Astrocyte (in vitro differentiated cells and primary cell): ENCODE measurements at regions not wholly inside any gene's neighbourhood (a gene's known extent, or its start where the extent isn't known, plus 50 kb on each side); places are given as distances from the start of the nearest gene placed in this dataset.

ENCODE experiments used
- DNase-seq: peaks from one replicate; pipeline ENCODE4 v3.0.0-alpha.2; 2010; ENCODE audit warnings: low read depth
- FAIRE-seq: peaks from 2 replicates; lab custom pipeline; 2011; peaks lifted over from hg19 to GRCh38; lab: Jason Lieb, UNC
- H2AFZ ChIP-seq: 2 replicates; pipeline ENCODE4 v1.6.0; 2012; ENCODE audit warnings: low read depth, low read length, inconsistent platforms
- H3K27ac ChIP-seq: 2 replicates; pipeline ENCODE4 v1.5.1; 2011; ENCODE audit warnings: low read depth, low read length, inconsistent platforms
- H3K27me3 ChIP-seq: 2 replicates; pipeline ENCODE4 v1.6.0; 2011; ENCODE audit warnings: low read length, inconsistent platforms; ENCODE audit not compliant: insufficient read depth
- H3K36me3 ChIP-seq: 2 replicates; pipeline ENCODE4 v1.5.1; 2011; ENCODE audit warnings: low read length, inconsistent platforms; ENCODE audit not compliant: insufficient read depth
- H3K4me1 ChIP-seq: 2 replicates; pipeline ENCODE4 v1.5.1; 2011; ENCODE audit warnings: low read length, inconsistent platforms; ENCODE audit not compliant: insufficient read depth
- H3K4me2 ChIP-seq: 2 replicates; pipeline ENCODE4 v1.6.0; 2012; ENCODE audit warnings: low read length, inconsistent platforms
- H3K4me3 ChIP-seq: 2 replicates; pipeline ENCODE4 v1.5.1; 2011; ENCODE audit warnings: low read depth, mild to moderate bottlenecking, low read length, inconsistent platforms; ENCODE audit not compliant: insufficient read depth
- H3K79me2 ChIP-seq: 2 replicates; pipeline ENCODE4 v1.6.0; 2012; ENCODE audit warnings: mild to moderate bottlenecking, low read length, inconsistent platforms; ENCODE audit not compliant: insufficient read depth
- H3K9ac ChIP-seq: 2 replicates; pipeline ENCODE4 v1.6.0; 2012; ENCODE audit warnings: mild to moderate bottlenecking, low read length, inconsistent platforms
- H3K9me3 ChIP-seq: 2 replicates; pipeline ENCODE4 v1.5.1; 2012; ENCODE audit warnings: low read depth, mild to moderate bottlenecking, low read length, inconsistent platforms; ENCODE audit not compliant: insufficient read depth
- H4K20me1 ChIP-seq: 2 replicates; pipeline ENCODE4 v1.6.0; 2012; ENCODE audit warnings: low read length, inconsistent platforms; ENCODE audit not compliant: insufficient read depth
- H3K27ac Mint-ChIP-seq: one replicate; pipeline ENCODE4 v1.8.0; 2021; ENCODE audit warnings: mild to moderate bottlenecking, mixed read lengths; ENCODE audit not compliant: unreplicated experiment
- H3K27me3 Mint-ChIP-seq: one replicate; pipeline ENCODE4 v1.8.0; 2021; ENCODE audit warnings: low read depth, mixed read lengths; ENCODE audit not compliant: unreplicated experiment
- H3K36me3 Mint-ChIP-seq: one replicate; pipeline ENCODE4 v1.8.0; 2021; ENCODE audit warnings: low read depth, mixed read lengths; ENCODE audit not compliant: unreplicated experiment
- H3K4me1 Mint-ChIP-seq: one replicate; pipeline ENCODE4 v1.8.0; 2021; ENCODE audit warnings: low read depth, mixed read lengths; ENCODE audit not compliant: unreplicated experiment
- H3K4me3 Mint-ChIP-seq: one replicate; pipeline ENCODE4 v1.8.0; 2021; ENCODE audit warnings: mild to moderate bottlenecking, moderate library complexity, mixed read lengths; ENCODE audit not compliant: unreplicated experiment
- H3K9me3 Mint-ChIP-seq: one replicate; pipeline ENCODE4 v1.8.0; 2021; ENCODE audit warnings: mild to moderate bottlenecking, mixed read lengths; ENCODE audit not compliant: unreplicated experiment
- CTCF ChIP-seq: IDR thresholded peaks from 2 replicates; pipeline ENCODE4 v1.5.1; 2011; ENCODE audit warnings: low read depth, mild to moderate bottlenecking, inconsistent platforms, low read length, moderate library complexity; ENCODE audit not compliant: insufficient read depth
- EZH2 ChIP-seq: IDR thresholded peaks from 2 replicates; pipeline ENCODE4 v1.6.1; 2012; ENCODE audit warnings: mild to moderate bottlenecking, low read length, inconsistent platforms; ENCODE audit not compliant: insufficient read depth

GRCh38 chr5:120761986-120762385, 297.9 kb downstream of the PRR16 start:
- TF ChIP-seq EZH2, result no peak
- TF ChIP-seq CTCF, result no peak
- no peak overlapping the region for H3K9ac ChIP-seq
- DNase-seq (no peak), FAIRE-seq (no peak)
- H3K36me3 ChIP-seq, result no peaks in the 10 kb centered on the region
- no peaks in the 10 kb centered on the region for H3K9me3 ChIP-seq
- Mint-ChIP-seq H3K4me3 (no peak overlapping the region), H3K36me3 (no peaks in the 10 kb centered on the region), H3K9me3 (no peaks in the 10 kb centered on the region), H3K27ac (no peak overlapping the region), H3K4me1 (no peaks in the 10 kb centered on the region), H3K27me3 (no peaks in the 10 kb centered on the region)
- H3K4me3 ChIP-seq, result no peak overlapping the region
- no peaks in the 10 kb centered on the region for H3K27me3 ChIP-seq
- H3K4me2 ChIP-seq, result no peak overlapping the region
- H3K4me1 ChIP-seq, result no peaks in the 10 kb centered on the region
- no peak overlapping the region for H2AFZ ChIP-seq
- H3K79me2 ChIP-seq, result no peaks in the 10 kb centered on the region
- no peaks in the 10 kb centered on the region for H4K20me1 ChIP-seq
- H3K27ac ChIP-seq, result no peak overlapping the region

- Histone ChIP-seq H3K79me2 (no peaks in the 10 kb centered on the region), H3K9me3 (no peaks in the 10 kb centered on the region), H3K36me3 (no peaks in the 10 kb centered on the region), H3K27me3 (no peaks in the 10 kb centered on the region), H3K4me3 (no peak overlapping the region), H2AFZ (no peak overlapping the region), H4K20me1 (no peaks in the 10 kb centered on the region), H3K9ac (no peak overlapping the region), H3K27ac (no peak overlapping the region), H3K4me2 (no peak overlapping the region), H3K4me1 (no peaks in the 10 kb centered on the region)
- no peak for TF ChIP-seq EZH2
- TF ChIP-seq CTCF, result no peak
- H3K9me3 Mint-ChIP-seq, result no peaks in the 10 kb centered on the region
- no peaks in the 10 kb centered on the region for H3K4me1 Mint-ChIP-seq
- H3K36me3 Mint-ChIP-seq, result no peaks in the 10 kb centered on the region
- H3K4me3 Mint-ChIP-seq, result no peak overlapping the region
- no peak overlapping the region for H3K27ac Mint-ChIP-seq
- FAIRE-seq (no peak), DNase-seq (no peak)
- H3K27me3 Mint-ChIP-seq, result no peaks in the 10 kb centered on the region
These were observed 301.1 kb downstream of the PRR16 start for GRCh38 chr5:120765189-120765588.

- peak; percentile 17 for DNase-seq
- Histone ChIP-seq H3K36me3 (no peaks in the 10 kb centered on the region), H3K9ac (no peak overlapping the region), H2AFZ (no peak overlapping the region), H4K20me1 (no peaks in the 10 kb centered on the region), H3K4me2 (no peak overlapping the region), H3K9me3 (no peaks in the 10 kb centered on the region), H3K27me3 (no peaks in the 10 kb centered on the region), H3K4me3 (no peak overlapping the region), H3K27ac (no peak overlapping the region), H3K79me2 (no peaks in the 10 kb centered on the region), H3K4me1 (no peaks in the 10 kb centered on the region)
- Mint-ChIP-seq H3K27me3 (no peaks in the 10 kb centered on the region), H3K27ac (no peak overlapping the region), H3K9me3 (no peaks in the 10 kb centered on the region), H3K4me3 (no peak overlapping the region), H3K4me1 (no peaks in the 10 kb centered on the region), H3K36me3 (no peaks in the 10 kb centered on the region)
- FAIRE-seq, result peak; percentile 56
- TF ChIP-seq CTCF (no peak), EZH2 (no peak)
These were observed 303.2 kb downstream of the PRR16 start for GRCh38 chr5:120767178-120767820.
